ENCODE measurements at regions not wholly inside any gene's neighbourhood (a gene's known extent, or its start where the extent isn't known, plus 50 kb on each side); places are given as distances from the start of the nearest gene placed in this dataset.
"Not testable (repeated sequence)": the region's sequence is repeated elsewhere in the genome, so short reads cannot be mapped to it uniquely, and the experiment has no call there.

DNA sequence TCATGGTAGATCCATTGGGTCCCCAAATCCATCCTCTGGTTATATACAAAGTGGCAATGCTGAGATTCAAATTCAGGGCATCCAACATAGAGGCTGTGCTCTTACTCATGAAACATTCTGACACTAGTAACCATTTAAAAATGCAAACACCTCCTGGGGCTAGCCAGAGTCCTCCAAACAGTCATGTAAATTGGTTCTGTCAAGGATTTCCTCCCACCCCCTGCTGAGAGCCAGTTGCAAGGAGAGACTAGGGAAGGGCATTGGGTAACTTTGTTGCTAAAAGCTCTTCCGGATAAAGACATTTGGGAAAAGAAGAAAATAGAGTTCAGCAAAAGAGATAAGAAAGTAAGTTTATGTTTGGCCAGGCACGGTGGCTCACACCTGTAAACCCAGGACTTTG is 58.3 kb downstream of the ART5 start:
- peak overlapping the region; percentile 73; the same call in 1 of the 2 replicates for H3K27ac ChIP-seq (ENCODE audit: low read depth, low read length)
- not testable (repeated sequence) for H3K9ac ChIP-seq (ENCODE audit: low read depth, low read length); H3K4me3 ChIP-seq (ENCODE audit: low read length); H3K4me1 ChIP-seq (ENCODE audit: insufficient read depth, low read length); H3K36me3 ChIP-seq (ENCODE audit: insufficient read depth, low read length); H3K9me3 ChIP-seq (ENCODE audit: insufficient read depth, low read depth, low read length)
- WGBS, result 12% methylated on average over 2 of the region's 2 CpGs
- H3K27me3 ChIP-seq (ENCODE audit: insufficient read depth, low read length), result peaks cover 31% of the 10 kb centered on the region

DNA sequence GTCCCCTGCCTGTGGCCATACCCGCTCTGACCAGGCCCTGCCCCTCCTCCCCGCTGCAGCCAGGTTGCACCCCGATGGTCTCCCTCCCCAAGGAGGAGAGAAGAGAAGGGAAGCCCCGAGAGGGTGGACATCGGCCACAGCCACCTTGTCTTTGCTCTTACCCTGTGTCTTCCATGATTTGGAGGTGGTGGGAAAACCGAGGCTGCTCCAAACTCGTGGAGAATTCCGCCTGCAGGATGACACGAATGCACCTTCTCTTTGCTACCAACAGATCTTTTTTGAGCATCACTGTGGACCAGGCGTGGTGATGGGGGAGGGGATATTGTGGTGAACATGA is 60.4 kb downstream of the ART5 start:
- not testable (repeated sequence) for H3K36me3 ChIP-seq (ENCODE audit: insufficient read depth, low read length); H3K9me3 ChIP-seq (ENCODE audit: insufficient read depth, low read depth, low read length); H3K4me3 ChIP-seq (ENCODE audit: low read length); H3K27ac ChIP-seq (ENCODE audit: low read depth, low read length); H3K4me1 ChIP-seq (ENCODE audit: insufficient read depth, low read length); H3K9ac ChIP-seq (ENCODE audit: low read depth, low read length)
- 51% methylated on average over 10 of the region's 10 CpGs for WGBS
- peaks cover 31% of the 10 kb centered on the region for H3K27me3 ChIP-seq (ENCODE audit: insufficient read depth, low read length)

DNA sequence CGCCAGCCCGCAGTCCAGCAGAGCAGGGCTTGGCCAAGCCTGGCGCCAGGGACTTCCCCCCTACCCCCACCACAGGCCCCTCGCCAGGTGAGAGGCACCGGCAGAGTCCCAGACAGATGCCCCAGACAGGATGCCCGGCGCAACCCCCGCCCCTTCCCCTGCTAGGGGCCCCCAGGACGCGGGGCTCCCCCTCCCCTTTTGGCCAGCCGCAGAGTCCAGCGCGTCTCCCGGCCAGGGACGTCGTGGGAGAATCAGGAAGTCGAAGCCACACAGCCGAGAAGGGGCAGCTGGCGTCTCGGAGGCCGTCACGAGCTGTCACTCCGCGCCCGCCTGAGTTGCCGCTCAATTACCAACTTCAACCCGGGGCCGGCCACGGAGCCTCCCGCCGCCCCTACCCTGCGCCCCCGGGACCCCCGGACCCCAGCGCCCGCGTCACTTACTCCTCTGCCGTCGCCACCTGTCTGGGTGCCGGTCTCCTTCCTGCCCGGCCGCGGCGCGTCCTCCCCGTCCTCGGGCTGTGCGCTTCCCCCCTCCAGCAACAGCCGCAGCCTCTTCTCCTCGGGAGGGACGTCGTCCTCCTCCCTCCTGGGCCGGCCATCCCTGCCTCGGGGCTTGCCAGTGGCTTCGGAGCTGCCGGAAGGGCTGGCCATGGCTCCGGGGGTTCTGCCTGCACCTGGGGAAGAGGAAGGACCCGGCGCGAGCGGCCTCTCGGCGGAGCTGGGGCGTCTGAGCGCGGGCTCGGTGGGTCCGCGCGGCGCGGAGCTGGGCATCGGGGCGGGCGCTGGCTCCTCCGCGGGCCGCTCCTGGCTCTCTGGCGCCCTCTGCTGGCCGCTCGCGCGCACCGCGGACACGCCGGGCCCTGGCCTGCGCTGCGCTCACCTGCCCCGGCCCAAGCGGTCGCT is 61.1 kb downstream of the ART5 start:
- H3K4me1 ChIP-seq (ENCODE audit: insufficient read depth, low read length); H3K27ac ChIP-seq (ENCODE audit: low read depth, low read length); H3K36me3 ChIP-seq (ENCODE audit: insufficient read depth, low read length); H3K9me3 ChIP-seq (ENCODE audit: insufficient read depth, low read depth, low read length): not testable (repeated sequence)
- Histone ChIP-seq H3K27me3 (ENCODE audit: insufficient read depth, low read length) (peaks cover 31% of the 10 kb centered on the region), H3K4me3 (ENCODE audit: low read length) (peak overlapping the region; percentile 57), H3K9ac (ENCODE audit: low read depth, low read length) (peak overlapping the region; percentile 44; the same call in 1 of the 2 replicates)
- under 1% methylated on average over 92 of the region's 92 CpGs for WGBS

- Histone ChIP-seq H3K27me3 (ENCODE audit: insufficient read depth, low read length) (peaks cover 31% of the 10 kb centered on the region), H3K4me3 (ENCODE audit: low read length) (peak overlapping the region; percentile 57; the same call in 1 of the 2 replicates)
- H3K9ac ChIP-seq (ENCODE audit: low read depth, low read length); H3K9me3 ChIP-seq (ENCODE audit: insufficient read depth, low read depth, low read length); H3K27ac ChIP-seq (ENCODE audit: low read depth, low read length); H3K4me1 ChIP-seq (ENCODE audit: insufficient read depth, low read length); H3K36me3 ChIP-seq (ENCODE audit: insufficient read depth, low read length): not testable (repeated sequence)
- 65% methylated on average over 23 of the region's 29 CpGs for WGBS
Measured at GRCh38 chr11:3579600-3580459, 62.0 kb downstream of the ART5 start.

DNA sequence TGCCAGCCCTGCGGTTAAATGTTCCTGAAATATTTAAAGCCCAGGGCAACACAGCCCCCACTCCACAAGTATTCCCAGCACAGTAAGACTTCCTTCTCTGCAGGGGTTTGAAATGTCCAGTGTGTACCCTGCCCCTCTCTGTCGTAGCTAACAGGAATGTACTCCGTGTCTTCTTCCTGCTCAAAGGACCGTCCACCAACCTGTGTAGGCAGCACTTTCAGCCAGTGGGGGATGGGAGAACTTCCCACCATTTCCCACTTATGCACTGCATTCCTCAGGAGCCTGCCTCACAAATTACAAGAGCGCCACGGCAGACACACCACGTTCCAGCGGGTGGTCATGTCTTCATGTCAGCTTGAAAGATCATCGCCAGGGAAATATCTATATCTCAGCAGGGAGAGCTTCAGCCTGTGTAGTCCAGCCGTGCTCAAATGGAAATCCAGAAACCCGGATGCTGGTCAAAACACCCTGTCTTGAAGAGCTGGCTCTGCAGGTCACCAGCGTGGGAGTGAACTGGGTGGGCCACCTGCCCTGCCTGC is 65.7 kb downstream of the ART5 start:
- H3K27ac ChIP-seq (ENCODE audit: low read depth, low read length); H3K36me3 ChIP-seq (ENCODE audit: insufficient read depth, low read length); H3K4me1 ChIP-seq (ENCODE audit: insufficient read depth, low read length); H3K9ac ChIP-seq (ENCODE audit: low read depth, low read length); H3K9me3 ChIP-seq (ENCODE audit: insufficient read depth, low read depth, low read length); H3K4me3 ChIP-seq (ENCODE audit: low read length): not testable (repeated sequence)
- H3K27me3 ChIP-seq (ENCODE audit: insufficient read depth, low read length), result peaks cover 20% of the 10 kb centered on the region
- 82% methylated on average over 12 of the region's 12 CpGs for WGBS

- H3K27me3 ChIP-seq (ENCODE audit: insufficient read depth, low read length); H3K4me3 ChIP-seq (ENCODE audit: low read length); H3K36me3 ChIP-seq (ENCODE audit: insufficient read depth, low read length); H3K9ac ChIP-seq (ENCODE audit: low read depth, low read length); H3K27ac ChIP-seq (ENCODE audit: low read depth, low read length); H3K9me3 ChIP-seq (ENCODE audit: insufficient read depth, low read depth, low read length); H3K4me1 ChIP-seq (ENCODE audit: insufficient read depth, low read length): not testable (repeated sequence)
- WGBS, result 91% methylated on average over 7 of the region's 7 CpGs
Measured at GRCh38 chr11:3572976-3573647, 68.7 kb downstream of the ART5 start.

DNA sequence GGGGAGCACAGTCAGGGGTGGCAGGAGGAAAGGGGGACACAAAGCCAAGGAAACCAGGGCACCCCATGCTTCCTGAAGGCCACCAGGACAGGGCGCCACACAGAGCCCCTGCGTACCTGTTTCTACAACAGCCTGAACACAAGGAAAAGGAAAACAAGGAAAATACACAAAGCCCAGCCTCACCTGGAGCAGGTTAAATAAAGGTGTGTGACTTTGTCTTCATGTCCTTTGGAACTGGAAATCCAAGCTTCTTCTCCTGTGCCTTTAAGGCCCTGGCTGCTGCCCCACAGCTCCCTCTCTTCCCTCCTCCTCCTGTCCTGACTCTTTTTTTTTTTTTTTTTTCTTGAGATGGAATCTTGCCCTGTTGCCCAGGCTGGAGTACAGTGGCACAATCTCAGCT is 70.0 kb downstream of the ART5 start:
- H3K27me3 ChIP-seq (ENCODE audit: insufficient read depth, low read length); H3K9ac ChIP-seq (ENCODE audit: low read depth, low read length); H3K36me3 ChIP-seq (ENCODE audit: insufficient read depth, low read length); H3K27ac ChIP-seq (ENCODE audit: low read depth, low read length); H3K4me1 ChIP-seq (ENCODE audit: insufficient read depth, low read length); H3K4me3 ChIP-seq (ENCODE audit: low read length); H3K9me3 ChIP-seq (ENCODE audit: insufficient read depth, low read depth, low read length): not testable (repeated sequence)
- 100% methylated on average over 2 of the region's 2 CpGs for WGBS

GRCh38 chr11:3565838-3566237 is 76.0 kb downstream of the ART5 start:
- not testable (repeated sequence) for H3K4me1 ChIP-seq (ENCODE audit: insufficient read depth, low read length); H3K27ac ChIP-seq (ENCODE audit: low read depth, low read length); H3K9ac ChIP-seq (ENCODE audit: low read depth, low read length); H3K36me3 ChIP-seq (ENCODE audit: insufficient read depth, low read length); H3K27me3 ChIP-seq (ENCODE audit: insufficient read depth, low read length); H3K9me3 ChIP-seq (ENCODE audit: insufficient read depth, low read depth, low read length); H3K4me3 ChIP-seq (ENCODE audit: low read length)
- WGBS, result 89% methylated on average over 3 of the region's 3 CpGs

DNA sequence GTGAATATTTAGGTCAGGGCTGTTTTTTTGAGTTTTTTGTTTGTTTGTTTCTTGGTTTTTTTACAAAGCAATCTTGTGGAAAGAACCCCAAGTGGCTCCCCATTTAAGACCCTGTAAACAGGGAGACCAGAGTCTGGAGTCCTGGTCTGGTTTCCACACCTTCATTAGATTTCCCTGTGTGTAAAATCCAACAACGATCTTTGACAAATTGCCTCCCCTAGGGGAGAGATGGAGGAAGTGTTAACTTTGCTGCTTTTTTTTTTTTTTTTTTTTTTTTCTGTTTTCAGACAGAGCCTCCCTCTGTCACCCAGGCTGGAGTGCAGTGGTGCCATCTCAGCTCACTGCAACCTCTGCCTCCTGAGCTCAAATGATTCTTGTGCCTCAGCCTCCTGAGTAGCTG is 77.4 kb downstream of the ART5 start:
- H3K4me3 ChIP-seq (ENCODE audit: low read length); H3K4me1 ChIP-seq (ENCODE audit: insufficient read depth, low read length); H3K36me3 ChIP-seq (ENCODE audit: insufficient read depth, low read length); H3K27ac ChIP-seq (ENCODE audit: low read depth, low read length); H3K9ac ChIP-seq (ENCODE audit: low read depth, low read length); H3K27me3 ChIP-seq (ENCODE audit: insufficient read depth, low read length); H3K9me3 ChIP-seq (ENCODE audit: insufficient read depth, low read depth, low read length): not testable (repeated sequence)
- whole genome bisulfite sequencing, result no CpG with 5 or more reads among the region's 1 CpG

DNA sequence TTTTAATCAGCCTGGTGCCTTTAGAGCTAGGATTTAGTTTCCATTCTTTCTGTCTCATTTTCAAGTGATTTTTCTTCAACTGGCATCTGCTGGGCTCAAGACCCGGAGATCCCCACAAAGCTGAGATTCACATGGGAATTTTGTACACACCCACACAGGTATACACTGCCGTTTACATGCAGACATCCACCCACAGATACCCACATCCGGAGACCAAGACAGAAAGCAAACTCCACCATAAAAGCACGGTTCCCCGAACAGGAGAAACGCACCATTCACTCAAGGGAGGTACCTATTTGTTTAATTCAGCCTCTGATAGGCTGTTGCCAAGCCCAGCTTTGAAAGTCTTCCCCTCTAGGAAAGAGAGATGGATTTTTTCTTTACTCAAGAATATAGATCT is 87.2 kb downstream of the ART5 start:
- H3K9ac ChIP-seq (ENCODE audit: low read depth, low read length); H3K4me1 ChIP-seq (ENCODE audit: insufficient read depth, low read length); H3K36me3 ChIP-seq (ENCODE audit: insufficient read depth, low read length); H3K27ac ChIP-seq (ENCODE audit: low read depth, low read length); H3K27me3 ChIP-seq (ENCODE audit: insufficient read depth, low read length); H3K4me3 ChIP-seq (ENCODE audit: low read length); H3K9me3 ChIP-seq (ENCODE audit: insufficient read depth, low read depth, low read length): not testable (repeated sequence)
- WGBS, result 92% methylated on average over 6 of the region's 6 CpGs

- H3K4me3 ChIP-seq (ENCODE audit: low read length); H3K27me3 ChIP-seq (ENCODE audit: insufficient read depth, low read length): not testable (repeated sequence)
- WGBS, result 93% methylated on average over 10 of the region's 10 CpGs
Measured at GRCh38 chr11:3544990-3545389, 96.8 kb downstream of the ART5 start.

More at GRCh38 chr11:3544990-3545389, 96.8 kb downstream of the ART5 start:
- H3K9me3 ChIP-seq (ENCODE audit: insufficient read depth, low read depth, low read length); H3K9ac ChIP-seq (ENCODE audit: low read depth, low read length); H3K27ac ChIP-seq (ENCODE audit: low read depth, low read length); H3K4me1 ChIP-seq (ENCODE audit: insufficient read depth, low read length); H3K36me3 ChIP-seq (ENCODE audit: insufficient read depth, low read length): not testable (repeated sequence)

Measured in HUES64 (cell line).